HG03342 (cell line): ENCODE measurements at regions not wholly inside any gene's neighbourhood (a gene's known extent, or its start where the extent isn't known, plus 50 kb on each side); places are given as distances from the start of the nearest gene placed in this dataset.
"Not testable (repeated sequence)": the region's sequence is repeated elsewhere in the genome, so short reads cannot be mapped to it uniquely, and the experiment has no call there.

ENCODE experiments used
- ATAC-seq: cut with Tn5 transposase; IDR thresholded peaks from one replicate; pipeline ENCODE4 v1.9.1; 2021; ENCODE audit warnings: mild to moderate bottlenecking, moderate library complexity; ENCODE audit not compliant: unreplicated experiment

DNA sequence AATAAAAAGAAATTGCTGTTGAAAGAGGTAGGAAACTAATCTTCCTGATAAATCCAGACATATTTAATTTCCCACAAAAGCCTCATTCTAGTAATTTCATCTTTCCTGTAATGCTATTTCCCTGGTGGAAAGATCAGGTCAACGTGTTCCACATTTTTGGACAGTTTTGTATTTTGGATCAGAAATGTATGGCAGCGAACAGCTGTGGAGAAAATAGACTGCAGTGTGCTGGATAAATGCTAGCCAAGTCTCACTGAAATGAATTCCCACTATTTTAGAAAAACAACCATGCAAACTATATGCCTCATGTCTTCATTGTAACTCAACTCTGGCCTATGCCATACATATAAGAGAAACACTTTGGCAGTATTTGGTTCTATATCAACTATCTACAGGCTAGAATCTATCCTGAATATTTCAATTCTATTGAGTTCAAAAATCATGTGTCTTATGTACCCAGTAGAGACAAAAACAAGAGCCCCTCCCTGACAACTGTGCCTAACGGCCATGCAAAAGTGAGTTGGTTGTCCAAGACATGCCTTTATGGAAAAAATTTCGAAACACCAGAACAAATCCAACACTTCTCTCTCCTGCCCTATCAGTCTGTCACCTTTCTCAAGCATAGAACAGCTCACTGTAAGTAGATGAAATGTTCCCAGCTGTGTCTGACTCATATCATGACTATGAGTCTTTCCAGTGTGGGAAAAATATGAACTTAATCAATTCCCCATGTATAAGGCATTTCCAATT, 191.3 kb upstream of the NREP start:
- ATAC-seq = no peak

DNA sequence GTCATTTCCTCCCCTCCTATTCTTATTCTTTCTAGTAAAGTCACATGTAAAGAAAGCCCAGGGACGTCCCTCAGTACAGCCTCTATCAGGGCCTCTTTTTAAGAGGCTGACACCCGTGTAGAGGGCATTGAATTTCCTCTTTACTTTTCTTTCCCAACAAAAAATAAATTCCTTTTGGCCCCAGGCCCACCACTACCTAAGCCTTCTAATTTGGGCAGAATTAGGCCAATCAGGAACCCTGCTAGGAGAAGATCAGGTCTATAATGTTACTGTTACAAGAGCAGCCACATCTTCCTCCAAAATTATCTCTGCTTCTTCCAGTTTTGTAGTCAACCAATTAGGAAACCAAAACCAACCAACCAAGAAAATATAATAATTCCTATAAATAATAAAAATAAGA, 189.6 kb upstream of the NREP start:
- no peak for ATAC-seq

DNA sequence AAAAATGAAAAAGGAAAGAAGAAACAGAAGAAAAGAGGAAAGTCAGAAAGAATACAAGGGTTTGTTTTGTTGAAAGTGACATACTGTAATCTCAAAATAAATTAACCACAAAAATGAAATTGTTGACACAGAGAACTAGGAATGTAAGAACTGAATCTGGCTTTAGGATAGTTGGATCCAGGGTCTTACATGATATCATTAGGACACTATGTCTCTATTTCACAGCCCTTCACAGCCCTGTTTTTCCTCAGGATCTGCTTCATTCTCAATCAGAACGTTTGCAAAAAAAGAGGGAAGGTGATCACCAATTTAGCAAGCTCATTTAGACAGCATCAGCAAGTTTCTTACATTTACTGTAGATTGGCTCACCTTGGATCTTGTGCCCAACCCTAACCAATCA, 188.5 kb upstream of the NREP start:
- ATAC-seq = no peak

DNA sequence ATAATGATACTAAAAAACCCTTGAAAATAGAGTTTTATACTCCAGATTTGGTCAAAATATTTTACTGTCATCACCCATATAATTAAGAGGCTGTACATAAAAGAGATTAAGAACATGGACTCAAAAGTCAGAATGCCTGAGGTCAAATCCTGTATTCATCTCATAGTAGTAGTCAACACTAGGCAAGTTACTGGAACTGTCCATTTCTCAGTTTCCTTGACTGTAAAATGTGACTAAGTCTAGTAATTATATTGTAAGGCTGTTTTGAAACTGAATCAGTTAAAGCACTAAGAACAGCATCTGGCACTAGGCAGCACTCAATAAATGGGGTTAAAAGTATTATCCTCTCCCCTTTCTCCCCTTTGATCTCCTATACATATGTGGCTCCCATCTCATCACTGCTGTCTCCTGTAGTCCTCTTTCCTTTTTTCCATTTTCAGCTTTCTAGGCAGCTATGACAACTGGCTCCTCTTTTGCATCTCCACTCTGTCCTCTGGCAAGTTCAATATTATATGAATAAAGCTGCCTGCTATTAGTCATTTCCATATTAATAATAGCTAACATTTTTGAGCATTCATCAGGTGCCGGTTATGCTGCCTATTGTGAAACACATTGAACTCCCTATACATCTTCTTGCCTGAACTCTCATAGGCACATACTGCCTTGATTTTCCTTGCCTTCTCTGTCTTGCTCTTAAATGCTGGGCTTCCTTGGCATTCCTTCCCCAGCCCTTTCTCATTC, 185.8 kb upstream of the NREP start:
- no peak for ATAC-seq

DNA sequence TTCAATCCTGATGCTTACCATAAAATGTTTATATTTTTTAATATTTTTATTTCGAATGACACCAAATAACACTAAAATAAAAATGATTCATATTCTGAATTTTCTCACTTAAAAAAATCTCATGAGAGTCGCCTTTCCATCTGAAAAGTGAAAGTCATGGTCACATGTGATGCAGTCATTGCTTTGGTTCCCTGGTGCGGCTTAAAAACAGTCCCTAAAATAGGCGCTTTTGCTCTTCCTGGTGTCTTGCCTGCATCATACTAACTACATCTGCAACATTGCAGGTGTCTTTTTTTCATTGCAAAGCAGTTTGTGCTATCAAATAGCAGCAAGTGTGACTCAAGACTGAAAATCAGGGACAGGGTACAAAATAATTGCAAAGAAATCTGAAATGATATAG, 185.2 kb upstream of the NREP start:
- ATAC-seq = no peak

DNA sequence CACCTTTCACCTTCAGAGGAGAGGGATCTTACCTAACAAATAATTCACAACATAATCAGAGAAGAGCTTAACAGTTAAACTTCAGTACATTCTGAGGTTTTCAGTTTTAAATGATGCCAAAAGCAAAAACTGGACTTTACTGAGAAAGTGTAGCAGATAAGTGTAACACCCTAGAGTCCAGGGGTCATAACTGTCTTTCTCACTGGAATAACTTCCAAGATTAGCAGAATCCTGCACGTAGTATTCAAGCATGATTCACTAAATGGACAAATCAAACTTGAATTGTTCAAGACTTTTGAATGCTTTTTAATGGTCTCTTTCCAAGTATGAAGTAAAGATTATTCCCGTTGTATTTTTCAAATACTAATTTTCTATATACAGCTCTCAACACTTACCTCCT, 180.1 kb upstream of the NREP start:
- no peak for ATAC-seq

DNA sequence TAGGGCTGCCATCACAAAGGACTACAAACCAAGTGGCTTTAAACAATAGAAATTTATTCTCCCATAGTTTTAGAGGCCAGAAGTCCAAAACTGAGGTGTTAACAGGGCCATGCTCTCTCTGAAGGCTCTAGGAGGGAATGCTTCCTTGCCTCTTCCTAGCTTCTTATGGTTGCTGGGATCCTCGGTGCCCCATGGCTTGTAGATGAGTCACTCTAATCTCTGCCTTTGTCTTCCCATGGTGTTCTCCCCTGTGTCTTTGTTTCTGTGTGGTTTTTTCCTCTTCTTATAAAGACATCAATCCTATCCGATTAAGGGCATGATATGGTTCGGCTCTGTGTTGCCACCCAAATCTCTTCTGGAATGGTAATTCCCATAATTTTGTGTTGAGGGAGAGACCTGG, 178.8 kb upstream of the NREP start:
- no peak for ATAC-seq

DNA sequence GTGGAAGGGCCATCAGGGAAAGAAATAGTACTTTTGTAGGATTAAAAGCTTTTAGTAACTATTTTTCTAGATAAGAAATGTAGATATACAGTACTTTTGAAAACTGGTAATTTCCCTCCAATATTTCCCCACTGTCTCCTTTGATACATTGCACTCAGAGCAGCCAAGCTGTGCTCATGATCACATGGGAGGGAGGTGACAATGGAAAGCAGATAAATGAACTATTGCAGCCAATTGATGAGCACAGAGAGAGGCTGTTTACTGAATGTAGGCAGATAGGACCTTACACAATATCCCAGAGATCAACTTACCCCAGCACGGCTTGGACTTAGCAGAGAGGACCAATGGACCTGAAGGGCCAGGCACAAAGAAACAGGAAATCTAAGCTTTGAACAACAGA, 178.0 kb upstream of the NREP start:
- no peak for ATAC-seq

DNA sequence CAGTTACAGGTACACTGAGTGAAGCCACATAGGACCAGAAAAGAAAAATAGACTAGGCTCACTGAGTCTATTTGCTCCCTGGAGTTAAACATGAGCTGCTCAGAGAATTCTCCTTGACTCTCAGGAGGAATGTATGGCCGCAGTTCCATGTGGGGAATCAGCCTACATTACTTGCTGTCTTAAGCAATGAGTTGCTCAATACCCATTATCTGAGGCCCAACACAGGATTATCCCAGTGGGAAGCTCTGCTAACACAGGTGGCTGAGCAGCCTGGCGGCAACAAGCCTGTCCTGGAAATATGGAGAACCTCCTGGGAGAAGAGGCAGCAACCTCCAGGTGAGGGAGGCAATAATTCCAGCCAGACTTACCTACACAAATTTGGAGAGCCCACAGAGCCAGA, 177.5 kb upstream of the NREP start:
- ATAC-seq = no peak

DNA sequence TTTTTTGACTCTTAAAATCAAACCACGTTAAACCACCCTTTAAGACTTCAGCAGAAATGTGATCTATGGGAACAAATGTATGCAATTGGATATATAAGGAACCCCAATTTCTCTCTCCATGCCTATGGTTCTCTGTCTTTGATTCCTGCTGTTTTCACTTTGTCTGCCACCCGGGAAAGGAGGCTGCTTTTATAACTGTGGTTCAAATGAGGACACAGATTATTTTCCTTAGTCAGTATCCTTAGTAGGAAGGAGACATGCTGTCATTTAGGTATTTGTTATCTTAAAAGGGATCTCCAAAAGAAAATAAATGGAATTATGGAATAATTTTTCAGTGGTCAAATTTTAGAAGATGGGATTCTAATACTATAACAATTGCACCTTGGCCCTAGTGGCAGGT, 176.1 kb upstream of the NREP start:
- no peak for ATAC-seq

DNA sequence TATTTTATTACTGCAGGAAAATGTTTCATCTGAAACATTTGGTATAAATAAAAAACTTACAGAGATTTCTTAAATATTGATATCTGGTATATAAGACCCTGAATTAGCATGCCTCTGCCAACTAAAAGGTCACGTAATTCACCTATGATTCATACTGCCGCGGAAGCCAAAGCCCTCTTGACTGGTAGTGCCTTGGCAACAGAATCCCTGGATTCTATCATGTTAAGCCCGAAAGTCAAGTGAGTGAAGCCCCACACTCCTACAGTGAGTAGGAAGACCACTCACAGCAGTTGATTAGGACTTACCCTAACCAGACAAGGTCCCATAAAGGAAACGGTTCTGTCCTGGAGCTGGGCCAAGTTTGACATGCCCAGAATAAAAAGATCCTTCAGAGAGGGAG, 175.6 kb upstream of the NREP start:
- no peak for ATAC-seq

DNA sequence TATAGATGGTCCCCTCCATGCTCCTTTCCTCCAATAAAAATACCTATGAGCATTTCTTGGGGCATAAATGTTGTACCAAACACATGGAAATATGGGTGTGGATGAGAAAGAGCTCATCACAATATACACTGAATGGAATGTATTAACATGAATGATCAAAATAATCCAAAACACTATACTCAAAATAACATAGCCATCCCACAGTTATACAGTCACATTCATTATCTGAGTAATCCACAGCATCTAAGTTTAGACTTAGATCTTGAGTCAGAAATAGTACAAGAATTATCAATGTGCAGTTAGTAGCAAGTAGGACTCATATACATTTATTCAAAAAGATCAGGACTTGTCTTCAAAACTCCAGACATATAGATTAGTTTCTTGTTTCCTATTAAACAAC, 175.2 kb upstream of the NREP start:
- ATAC-seq = no peak

DNA sequence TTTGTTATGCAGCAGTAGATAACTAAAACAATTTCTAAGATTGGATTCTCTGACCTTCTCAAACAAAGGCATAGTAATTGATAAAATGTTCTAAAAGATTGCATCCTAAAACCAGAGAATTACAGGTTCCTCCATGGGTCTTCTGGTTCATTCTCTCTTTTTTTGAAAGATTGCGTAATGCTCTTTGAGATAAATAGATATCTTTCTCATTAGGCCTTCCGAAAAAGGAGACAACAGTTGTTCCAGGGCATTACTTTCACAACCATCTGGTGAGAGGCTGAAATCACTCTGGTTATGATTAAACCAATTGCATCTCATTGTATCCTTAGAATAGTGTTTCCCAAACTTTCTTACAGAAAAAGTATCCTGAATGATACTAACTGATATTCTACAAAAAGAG, 174.7 kb upstream of the NREP start:
- no peak for ATAC-seq

DNA sequence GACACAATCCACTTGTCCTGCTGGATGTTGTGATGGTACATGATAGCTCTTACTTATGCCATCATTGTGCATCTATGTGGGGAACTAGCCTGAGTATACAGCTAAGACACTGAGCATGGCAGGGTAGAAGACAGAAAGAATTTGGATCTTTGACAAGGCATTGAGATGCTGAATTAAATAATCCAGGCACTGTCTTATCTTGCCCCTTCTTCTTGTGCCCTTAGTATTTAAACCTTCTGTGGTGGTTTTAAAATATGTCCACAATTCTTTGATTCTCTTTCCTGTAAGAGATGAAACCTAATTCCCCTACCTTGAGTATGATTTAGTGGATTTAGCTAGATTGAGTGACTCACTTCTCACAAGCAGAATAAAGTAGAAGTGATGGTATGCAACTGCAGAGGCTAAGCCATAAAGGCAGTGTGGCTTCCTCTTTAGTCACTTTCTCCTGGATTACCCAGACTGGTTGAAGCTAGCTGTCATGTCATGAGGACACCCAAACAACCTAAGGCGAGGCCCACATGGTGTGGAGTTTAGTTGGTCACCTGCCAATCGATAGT, 174.0 kb upstream of the NREP start:
- no peak for ATAC-seq

DNA sequence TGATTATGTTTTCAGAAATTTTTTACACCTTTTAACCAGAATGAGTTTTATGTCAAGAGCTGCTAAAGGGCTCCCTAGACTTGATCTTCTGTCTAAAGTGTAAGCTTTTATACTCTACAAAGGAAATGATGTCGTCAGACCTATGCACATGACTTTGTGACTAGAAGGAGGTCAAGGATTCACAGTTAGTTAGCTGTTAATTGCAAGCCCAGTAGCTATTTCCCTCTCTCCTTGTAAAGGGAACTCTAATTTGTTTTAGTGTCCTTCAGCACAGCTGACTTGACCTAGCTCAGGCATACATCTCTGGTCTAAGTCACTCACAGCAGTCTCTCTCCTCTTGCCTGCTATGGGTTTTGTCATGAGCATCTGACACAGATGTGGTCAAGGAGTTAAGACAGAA, 173.5 kb upstream of the NREP start:
- ATAC-seq = no peak

DNA sequence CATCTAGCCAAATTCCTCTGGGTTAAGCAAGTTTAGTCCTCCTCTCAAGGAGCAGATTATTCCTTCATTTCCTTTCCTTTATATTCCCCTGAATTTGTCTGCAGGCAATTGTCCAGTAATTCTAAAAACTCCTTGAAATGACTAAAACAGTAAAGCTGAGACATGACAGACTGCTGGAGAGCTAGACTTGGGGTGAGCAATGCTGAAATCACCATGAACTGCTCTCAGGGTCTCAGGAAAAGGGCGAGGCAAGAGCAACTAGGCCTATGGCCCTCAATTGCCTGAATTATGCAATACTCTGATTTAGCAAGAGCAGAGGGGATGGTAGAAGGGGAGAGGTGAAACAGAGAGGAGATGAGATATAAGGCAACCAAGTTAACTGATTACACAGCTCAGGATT, 172.9 kb upstream of the NREP start:
- ATAC-seq = no peak

DNA sequence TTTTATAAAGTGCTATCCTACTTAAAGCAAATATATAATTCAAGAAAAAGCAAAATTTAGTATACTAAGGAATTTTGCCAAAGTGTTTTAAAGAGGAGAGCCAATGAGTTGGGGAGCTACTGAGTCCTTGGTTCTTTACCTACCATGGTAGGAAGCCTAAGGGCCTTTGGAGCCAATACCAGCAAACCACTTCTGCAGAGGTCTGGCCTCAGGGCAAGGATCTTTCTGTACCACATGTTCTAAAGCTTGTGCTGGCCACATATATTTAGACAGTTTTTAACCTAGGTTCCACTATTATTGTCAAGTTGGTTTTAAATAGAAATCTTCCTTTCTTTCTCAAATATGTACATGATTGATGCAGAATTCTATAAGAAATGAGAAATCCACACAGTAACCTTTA, 172.3 kb upstream of the NREP start:
- no peak for ATAC-seq

DNA sequence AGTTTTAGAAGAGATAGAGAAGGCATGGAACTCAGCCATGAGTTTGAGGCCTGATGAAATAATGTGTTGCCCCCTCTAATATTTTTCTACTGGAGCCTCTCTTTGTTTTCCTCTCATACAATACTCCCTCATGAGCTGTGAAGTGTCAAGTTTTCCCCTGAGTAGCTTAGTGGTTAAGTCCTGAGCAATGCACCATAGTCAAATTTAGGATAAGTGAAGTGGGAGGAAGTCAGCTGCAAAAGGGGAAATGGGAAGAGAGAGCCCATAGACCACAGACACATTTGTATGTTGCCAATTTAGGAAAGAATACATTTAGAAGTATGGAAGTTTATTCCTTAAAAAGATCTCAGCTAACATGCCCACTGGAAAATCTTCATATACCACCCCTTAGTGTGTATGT, 171.5 kb upstream of the NREP start:
- ATAC-seq = no peak

DNA sequence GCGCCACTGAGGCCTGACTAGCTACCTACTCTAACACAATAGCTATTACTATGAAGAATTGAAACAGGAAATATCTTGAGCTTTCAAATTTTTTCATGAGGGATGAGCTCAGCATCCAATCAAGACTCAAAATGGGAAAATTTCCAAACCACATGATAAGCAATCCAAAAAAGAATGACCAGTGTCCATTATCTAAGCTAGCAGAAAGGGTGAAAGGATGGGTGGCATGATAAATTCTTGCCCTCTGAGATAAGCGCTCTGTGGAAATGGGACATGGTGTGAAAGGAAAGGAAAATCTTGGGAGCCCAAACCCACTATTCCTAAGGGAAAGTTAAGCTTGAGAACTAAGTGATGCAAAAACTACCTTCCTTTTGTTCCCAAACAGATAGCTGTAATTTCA, 170.2 kb upstream of the NREP start:
- ATAC-seq = no peak

DNA sequence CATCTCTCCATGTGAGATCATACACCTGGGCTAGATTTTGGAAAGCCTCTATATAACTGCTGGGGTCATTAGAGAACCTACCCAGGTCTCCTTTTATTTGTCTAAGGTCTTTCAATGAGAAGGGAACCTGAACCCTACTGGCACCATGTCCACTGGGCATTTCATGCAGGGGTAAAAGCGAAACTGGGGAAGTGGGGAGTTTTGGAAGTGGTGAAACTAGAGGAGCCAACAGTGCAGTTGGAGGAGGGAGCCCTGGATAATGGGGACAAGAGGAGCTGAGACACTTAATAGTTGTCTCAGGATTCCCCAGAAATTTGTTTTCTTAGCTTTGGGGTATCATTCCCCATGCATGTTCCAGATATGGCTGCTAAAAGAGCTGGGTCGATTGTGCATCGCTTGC, 169.0 kb upstream of the NREP start:
- ATAC-seq = no peak

DNA sequence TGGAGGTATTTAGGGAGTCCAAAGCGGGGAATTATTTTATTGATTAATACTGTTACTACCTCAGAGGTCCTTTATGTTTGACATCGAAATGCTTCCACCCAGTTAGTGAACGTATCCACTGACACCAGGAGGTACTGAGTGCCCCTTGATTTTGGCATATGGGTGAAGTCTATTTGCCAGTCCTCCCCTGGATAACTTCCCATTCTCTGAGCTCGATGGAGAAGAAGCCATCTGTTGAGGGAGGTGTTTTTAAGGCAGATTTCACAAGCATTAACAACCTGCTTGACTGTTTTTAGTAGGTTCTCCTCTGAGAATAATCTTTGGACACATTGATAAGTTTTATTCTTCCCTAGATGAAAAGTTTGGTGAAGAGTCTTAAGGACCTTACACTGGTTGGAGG, 165.3 kb upstream of the NREP start:
- no peak for ATAC-seq

DNA sequence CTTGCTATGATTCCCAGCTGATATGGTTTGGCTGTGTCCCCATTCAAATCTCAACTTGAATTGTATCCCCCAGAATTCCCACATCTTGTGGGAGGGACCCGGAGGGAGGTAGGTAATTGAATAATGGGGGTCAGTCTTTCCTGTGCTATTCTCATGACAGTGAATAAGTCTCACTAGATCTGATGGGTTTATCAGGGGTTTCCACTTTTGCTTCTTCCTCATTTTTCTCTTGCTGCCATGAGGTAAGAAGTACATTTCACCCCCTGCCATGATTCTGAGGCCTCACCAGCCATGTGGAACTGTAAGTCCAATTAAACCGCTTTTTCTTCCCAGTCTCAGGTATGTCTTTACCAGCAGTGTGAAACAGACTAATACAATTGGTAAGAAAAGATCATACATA, 164.7 kb upstream of the NREP start:
- not testable (repeated sequence) for ATAC-seq
